ENCODE measurements at regions not wholly inside any gene's neighbourhood (a gene's known extent, or its start where the extent isn't known, plus 50 kb on each side); places are given as distances from the start of the nearest gene placed in this dataset.

- Histone ChIP-seq H3K9me3 (no peaks in the 10 kb centered on the region), H3K36me3 (no peaks in the 10 kb centered on the region), H3K27ac (no peak overlapping the region), H3K27me3 (no peaks in the 10 kb centered on the region), H3K4me3 (no peak overlapping the region), H3K4me1 (peaks cover 0 to 17% (median 0%) of the 10 kb centered on the region in 4 donors)
- no peak for DNase-seq (ENCODE audit: low spot score in 2 of 2)
- 85 to 88% methylated on average over 2 of the region's 2 CpGs for WGBS, 2 donors
- no peak for TF ChIP-seq CTCF (IDR thresholded peaks at IDR 0.05)
- TF ChIP-seq EP300 (IDR thresholded peaks at IDR 0.05) = no peak
- no peak for TF ChIP-seq POLR2A (IDR thresholded peaks at IDR 0.05)
Measured at GRCh38 chr3:151584566-151584965, 123.7 kb upstream of the IGSF10 start.

DNA sequence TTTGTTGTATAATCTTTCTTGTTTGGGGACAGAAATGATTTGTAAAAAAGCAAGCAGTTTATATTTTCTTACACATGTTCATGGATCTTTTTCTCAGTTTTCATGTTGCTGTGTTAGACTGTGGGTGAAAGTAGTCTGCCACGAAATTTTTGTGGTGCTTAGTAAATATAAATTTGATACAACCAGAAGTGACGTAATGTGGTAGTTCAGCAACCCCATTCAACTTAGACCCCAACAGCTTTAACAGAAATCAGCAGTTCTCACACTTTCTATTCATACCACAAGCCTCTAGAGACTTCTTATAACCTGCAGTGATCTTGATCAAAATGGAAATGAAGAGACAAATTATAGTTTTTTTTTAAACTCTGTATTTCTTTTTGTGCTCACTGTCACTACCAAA is 120.2 kb upstream of the IGSF10 start:
- no peaks in the 10 kb centered on the region for H3K9me3 ChIP-seq
- DNase-seq (ENCODE audit: low spot score in 2 of 2) = no peak
- H3K27me3 ChIP-seq = no peaks in the 10 kb centered on the region
- no peaks in the 10 kb centered on the region for H3K36me3 ChIP-seq
- TF ChIP-seq POLR2A (IDR thresholded peaks at IDR 0.05) (no peak), CTCF (IDR thresholded peaks at IDR 0.05) (no peak), EP300 (IDR thresholded peaks at IDR 0.05) (no peak)
- no peak overlapping the region for H3K4me3 ChIP-seq
- peaks cover 0 to 17% (median 0%) of the 10 kb centered on the region in 4 donors for H3K4me1 ChIP-seq
- WGBS, 2 donors = 19 to 30% methylated on average over 2 of the region's 2 CpGs
- peak overlapping the region in 1 of 4 donors; percentile 53 for H3K27ac ChIP-seq

GRCh38 chr3:151580591-151580990 is 119.7 kb upstream of the IGSF10 start:
- Histone ChIP-seq H3K27ac (peak overlapping the region in 1 of 4 donors; percentile 53), H3K9me3 (no peaks in the 10 kb centered on the region), H3K4me1 (peaks cover 0 to 17% (median 0%) of the 10 kb centered on the region in 4 donors), H3K36me3 (no peaks in the 10 kb centered on the region), H3K4me3 (no peak overlapping the region), H3K27me3 (no peaks in the 10 kb centered on the region)
- DNase-seq (ENCODE audit: low spot score in 2 of 2) = no peak
- 13 to 19% methylated on average over 2 of the region's 2 CpGs for WGBS, 2 donors
- no peak for TF ChIP-seq EP300 (IDR thresholded peaks at IDR 0.05)

GRCh38 chr3:151579571-151580270 is 118.9 kb upstream of the IGSF10 start:
- DNase-seq (ENCODE audit: low spot score in 2 of 2) = no peak
- peak overlapping the region in 1 of 4 donors; percentile 53 for H3K27ac ChIP-seq

GRCh38 chr3:151578495-151578894 is 117.6 kb upstream of the IGSF10 start:
- TF ChIP-seq CTCF (IDR thresholded peaks at IDR 0.05) (no peak), POLR2A (IDR thresholded peaks at IDR 0.05) (no peak), EP300 (IDR thresholded peaks at IDR 0.05) (no peak)
- WGBS, 2 donors = 93% methylated on average over 1 of the region's 1 CpG

More at GRCh38 chr3:151579571-151580270, 118.9 kb upstream of the IGSF10 start:
- WGBS, 2 donors = 61 to 64% methylated on average over 3 of the region's 3 CpGs
- Histone ChIP-seq H3K4me1 (peaks cover 0 to 17% (median 0%) of the 10 kb centered on the region in 4 donors), H3K4me3 (no peak overlapping the region), H3K9me3 (peaks cover 0 to 7% (median 0%) of the 10 kb centered on the region in 4 donors), H3K27me3 (no peaks in the 10 kb centered on the region), H3K36me3 (no peaks in the 10 kb centered on the region)
- TF ChIP-seq EP300 (IDR thresholded peaks at IDR 0.05) (no peak), CTCF (IDR thresholded peaks at IDR 0.05) (no peak), POLR2A (IDR thresholded peaks at IDR 0.05) (no peak)

More at GRCh38 chr3:151578495-151578894, 117.6 kb upstream of the IGSF10 start:
- H3K4me3 ChIP-seq = no peak overlapping the region
- no peak for DNase-seq (ENCODE audit: low spot score in 2 of 2)
- peaks cover 0 to 17% (median 0%) of the 10 kb centered on the region in 4 donors for H3K4me1 ChIP-seq
- no peaks in the 10 kb centered on the region for H3K36me3 ChIP-seq
- peaks cover 0 to 7% (median 0%) of the 10 kb centered on the region in 4 donors for H3K9me3 ChIP-seq
- no peaks in the 10 kb centered on the region for H3K27me3 ChIP-seq
- no peak overlapping the region for H3K27ac ChIP-seq
